H1 (cell line): ENCODE measurements at regions not wholly inside any gene's neighbourhood (a gene's known extent, or its start where the extent isn't known, plus 50 kb on each side); places are given as distances from the start of the nearest gene placed in this dataset.

Experiments used
- TF ChIP-seq, protein P1 (sequence below): IDR thresholded peaks from 2 replicates; pipeline ENCODE4 v1.6.1; 2012; ENCODE audit warnings: low read length, inconsistent platforms

DNA sequence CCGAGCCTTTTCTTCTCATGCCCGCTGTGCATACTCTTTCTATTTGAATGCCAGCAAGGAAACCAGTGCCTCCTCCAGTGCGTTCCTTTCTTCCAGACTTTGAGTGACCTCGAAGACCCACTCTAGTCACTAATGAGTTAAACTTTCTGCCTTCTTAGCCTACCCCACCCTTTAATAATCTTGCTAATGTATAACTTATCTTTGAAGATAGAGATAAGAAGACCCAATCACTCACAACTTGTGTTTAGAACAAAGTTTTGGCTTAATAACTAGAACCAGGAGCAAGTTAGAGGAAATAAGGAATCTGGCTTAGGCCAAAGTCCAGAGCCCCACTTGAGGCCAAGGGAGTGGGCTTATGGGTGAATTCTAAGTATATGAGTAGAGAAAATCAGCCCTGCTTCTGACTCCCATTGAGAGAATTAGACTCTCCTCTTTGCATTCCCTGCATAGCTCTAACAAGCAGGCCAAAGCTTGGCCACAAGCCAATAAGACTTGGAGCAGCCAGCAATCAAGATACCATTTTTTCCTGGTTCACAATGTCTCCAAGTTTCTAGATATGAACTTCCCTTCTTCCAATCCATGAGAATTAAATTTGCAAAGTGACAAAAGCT is 181.5 kb upstream of the PIK3R1 start (continued):
- TF ChIP-seq, protein P1, sequence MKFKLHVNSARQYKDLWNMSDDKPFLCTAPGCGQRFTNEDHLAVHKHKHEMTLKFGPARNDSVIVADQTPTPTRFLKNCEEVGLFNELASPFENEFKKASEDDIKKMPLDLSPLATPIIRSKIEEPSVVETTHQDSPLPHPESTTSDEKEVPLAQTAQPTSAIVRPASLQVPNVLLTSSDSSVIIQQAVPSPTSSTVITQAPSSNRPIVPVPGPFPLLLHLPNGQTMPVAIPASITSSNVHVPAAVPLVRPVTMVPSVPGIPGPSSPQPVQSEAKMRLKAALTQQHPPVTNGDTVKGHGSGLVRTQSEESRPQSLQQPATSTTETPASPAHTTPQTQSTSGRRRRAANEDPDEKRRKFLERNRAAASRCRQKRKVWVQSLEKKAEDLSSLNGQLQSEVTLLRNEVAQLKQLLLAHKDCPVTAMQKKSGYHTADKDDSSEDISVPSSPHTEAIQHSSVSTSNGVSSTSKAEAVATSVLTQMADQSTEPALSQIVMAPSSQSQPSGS, result no peak
